HepG2 (cell line): ENCODE measurements at regions not wholly inside any gene's neighbourhood (a gene's known extent, or its start where the extent isn't known, plus 50 kb on each side); places are given as distances from the start of the nearest gene placed in this dataset.

Source experiments
- HOXA5 ChIP-seq: sonication (generic); formaldehyde crosslinking; IDR thresholded peaks from 2 replicates; pipeline ENCODE4 v1.4.0; 2020; ENCODE audit warnings: missing genetic modification reagents
- SRSF9 ChIP-seq: fragments of 200-400 bp; formaldehyde crosslinking; IDR thresholded peaks from 2 replicates; pipeline ENCODE4 v1.6.1; 2018; ENCODE audit warnings: borderline replicate concordance, mild to moderate bottlenecking, low read depth, low read length; ENCODE audit not compliant: insufficient read depth, poor library complexity, severe bottlenecking
- XBP1 ChIP-seq: sonication (generic); formaldehyde crosslinking; IDR thresholded peaks from 2 replicates; pipeline ENCODE4 v1.5.0; 2020; ENCODE audit warnings: missing genetic modification reagents
- ZNF253 ChIP-seq: sonication (generic); formaldehyde crosslinking; IDR thresholded peaks from 2 replicates; pipeline ENCODE4 v1.8.0; 2022; ENCODE audit warnings: mild to moderate bottlenecking, missing genetic modification reagents, borderline replicate concordance
- ZNF318 ChIP-seq: sonication (generic); formaldehyde crosslinking; IDR thresholded peaks from 2 replicates; pipeline ENCODE4 v1.4.0; 2020; ENCODE audit warnings: mild to moderate bottlenecking, missing genetic modification reagents
- ZNF580 ChIP-seq: IDR thresholded peaks from 2 replicates; pipeline ENCODE4 v1.6.1; 2016; ENCODE audit warnings: low read depth, borderline replicate concordance
- ZUFSP ChIP-seq: sonication (generic); formaldehyde crosslinking; IDR thresholded peaks from 2 replicates; pipeline ENCODE4 v1.9.0; 2021; ENCODE audit warnings: missing genetic modification reagents, mild to moderate bottlenecking, borderline replicate concordance

DNA sequence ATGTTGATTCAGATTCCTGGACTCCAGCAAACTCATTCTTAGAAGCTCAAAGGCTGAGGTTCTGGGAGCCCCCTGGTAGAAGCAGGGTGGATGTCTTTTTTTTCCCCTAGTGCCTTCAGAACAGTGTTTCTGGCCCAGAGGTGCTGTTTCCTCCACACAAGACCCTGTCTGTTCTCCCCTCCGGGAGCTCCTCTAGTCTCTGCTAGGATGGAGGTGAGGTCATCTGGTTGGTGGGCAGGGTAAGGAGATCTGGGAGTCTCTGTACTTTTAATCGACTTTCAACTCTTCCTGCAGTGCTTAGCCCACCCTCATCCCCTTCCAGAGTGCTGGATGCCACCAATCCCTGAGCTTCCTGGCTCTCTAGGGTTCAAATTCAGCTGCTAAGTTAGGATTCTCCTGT lies 192.0 kb downstream of the SH3BP4 start (continued):
- TF ChIP-seq ZUFSP (CRISPR knock-in tag): no peak
- no peak for TF ChIP-seq ZNF253 (CRISPR knock-in tag)
- TF ChIP-seq HOXA5 (CRISPR knock-in tag): no peak
- no peak for TF ChIP-seq ZNF318 (CRISPR knock-in tag)
- TF ChIP-seq SRSF9: no peak
- no peak for TF ChIP-seq ZNF580 (CRISPR knock-in tag)
- TF ChIP-seq XBP1 (CRISPR knock-in tag): no peak
- TF ChIP-seq, all 625 proteins: peak for 0
